Body of pancreas (tissue), 4 donors: ENCODE measurements at regions not wholly inside any gene's neighbourhood (a gene's known extent, or its start where the extent isn't known, plus 50 kb on each side); places are given as distances from the start of the nearest gene placed in this dataset.

Experiments used
- CTCF ChIP-seq, 7 experiments: fragments of 450-650 bp in 4 of 7; fragments of 200-600 bp in 3 of 7; sonication (generic) in 3 of 7; IDR thresholded peaks; one replicate each; pipeline ENCODE4 v1.5.1; 2016 to 2019; ENCODE audit warnings: antibody characterized with exemption in 7 of 7
- POLR2A ChIP-seq, 3 donors: fragments of 450-650 bp; IDR thresholded peaks; one replicate each; pipeline ENCODE4 v1.6.1; 2016; ENCODE audit warnings: antibody characterized with exemption in 3 of 3, mild to moderate bottlenecking in 2 of 3

GRCh38 chr1:230507666-230508402 lies 81.7 kb upstream of the PGBD5 start:
- TF ChIP-seq POLR2A (IDR thresholded peaks at IDR 0.05): no peak
- no peak for TF ChIP-seq CTCF (IDR thresholded peaks at IDR 0.05)
